OCI-LY1 (cell line): ENCODE measurements at regions not wholly inside any gene's neighbourhood (a gene's known extent, or its start where the extent isn't known, plus 50 kb on each side); places are given as distances from the start of the nearest gene placed in this dataset.

ENCODE experiments used
- EZH2 ChIP-seq: fragments of 200-600 bp; sonication (generic), shearing (Covaris generic); IDR thresholded peaks from 2 replicates; pipeline ENCODE4 v1.8.0; 2017; ENCODE audit warnings: borderline replicate concordance, mixed run types, mild to moderate bottlenecking, antibody characterized with exemption, low read length, moderate library complexity, mixed read lengths
- TF ChIP-seq, protein P1 (sequence below): fragments of 200-600 bp; sonication (generic), shearing (Covaris generic); IDR thresholded peaks from 2 replicates; pipeline ENCODE4 v1.5.1; 2017; ENCODE audit warnings: mild to moderate bottlenecking, antibody characterized with exemption, low read length, moderate library complexity, mixed read lengths

DNA sequence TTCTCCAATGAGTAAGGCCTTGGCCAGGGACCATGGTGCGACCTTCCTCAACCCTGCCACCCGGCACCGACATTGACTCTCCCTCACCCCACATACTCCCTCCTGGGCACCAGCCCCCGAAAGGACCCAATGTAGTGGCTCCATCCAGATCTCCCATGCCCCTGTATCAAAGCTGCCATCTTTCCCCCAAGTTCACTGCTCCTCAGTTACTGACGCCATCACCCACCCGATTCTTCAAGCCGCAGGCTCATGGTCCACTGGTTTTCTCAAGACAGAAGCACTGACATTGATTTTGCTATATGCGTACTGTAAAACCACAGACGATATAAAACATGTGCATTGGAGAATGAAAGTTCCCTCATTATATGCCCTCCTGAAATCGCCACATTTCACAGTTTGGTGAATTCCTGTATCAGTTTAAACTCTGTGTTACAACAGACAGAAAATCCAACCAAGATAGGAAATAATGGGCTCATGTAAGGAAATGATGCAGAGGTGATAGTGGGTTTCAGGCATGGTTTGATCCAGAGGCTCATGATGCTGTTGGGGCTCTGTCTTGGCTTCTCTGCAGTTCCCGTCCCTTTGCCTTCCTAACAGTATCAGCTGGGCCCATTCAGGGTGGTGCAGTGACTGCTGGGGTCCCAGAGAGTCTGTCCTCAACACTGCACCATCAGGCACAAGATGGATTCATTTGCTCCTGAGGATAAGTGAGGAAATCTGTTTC, 207.3 kb upstream of the IER5L start:
- TF ChIP-seq, protein P1, sequence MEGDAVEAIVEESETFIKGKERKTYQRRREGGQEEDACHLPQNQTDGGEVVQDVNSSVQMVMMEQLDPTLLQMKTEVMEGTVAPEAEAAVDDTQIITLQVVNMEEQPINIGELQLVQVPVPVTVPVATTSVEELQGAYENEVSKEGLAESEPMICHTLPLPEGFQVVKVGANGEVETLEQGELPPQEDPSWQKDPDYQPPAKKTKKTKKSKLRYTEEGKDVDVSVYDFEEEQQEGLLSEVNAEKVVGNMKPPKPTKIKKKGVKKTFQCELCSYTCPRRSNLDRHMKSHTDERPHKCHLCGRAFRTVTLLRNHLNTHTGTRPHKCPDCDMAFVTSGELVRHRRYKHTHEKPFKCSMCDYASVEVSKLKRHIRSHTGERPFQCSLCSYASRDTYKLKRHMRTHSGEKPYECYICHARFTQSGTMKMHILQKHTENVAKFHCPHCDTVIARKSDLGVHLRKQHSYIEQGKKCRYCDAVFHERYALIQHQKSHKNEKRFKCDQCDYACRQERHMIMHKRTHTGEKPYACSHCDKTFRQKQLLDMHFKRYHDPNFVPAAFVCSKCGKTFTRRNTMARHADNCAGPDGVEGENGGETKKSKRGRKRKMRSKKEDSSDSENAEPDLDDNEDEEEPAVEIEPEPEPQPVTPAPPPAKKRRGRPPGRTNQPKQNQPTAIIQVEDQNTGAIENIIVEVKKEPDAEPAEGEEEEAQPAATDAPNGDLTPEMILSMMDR: no peak
- no peak for TF ChIP-seq EZH2
